HUES64 (cell line): ENCODE measurements at regions not wholly inside any gene's neighbourhood (a gene's known extent, or its start where the extent isn't known, plus 50 kb on each side); places are given as distances from the start of the nearest gene placed in this dataset.
A peak's percentile ranks its signal among the peaks of the same experiment; 100 is the strongest.

Source experiments
- H3K27ac ChIP-seq: 2 replicates; pipeline ENCODE4 v1.7.0; 2013; ENCODE audit warnings: low read depth, low read length, inconsistent platforms
- H3K27me3 ChIP-seq: 2 replicates; pipeline ENCODE4 v1.6.1; 2013; ENCODE audit warnings: mild to moderate bottlenecking, low read length; ENCODE audit not compliant: insufficient read depth
- H3K36me3 ChIP-seq: 2 replicates; pipeline ENCODE4 v1.6.1; 2013; ENCODE audit warnings: mild to moderate bottlenecking, low read length; ENCODE audit not compliant: insufficient read depth
- H3K4me1 ChIP-seq: 2 replicates; pipeline ENCODE4 v1.6.1; 2013; ENCODE audit warnings: mild to moderate bottlenecking, low read length, moderate library complexity; ENCODE audit not compliant: insufficient read depth
- H3K4me3 ChIP-seq: 2 replicates; pipeline ENCODE4 v1.5.1; 2013; ENCODE audit warnings: mild to moderate bottlenecking, low read length, moderate library complexity
- H3K9ac ChIP-seq: 2 replicates; pipeline ENCODE4 v1.6.1; 2013; ENCODE audit warnings: mild to moderate bottlenecking, low read depth, low read length
- H3K9me3 ChIP-seq: 2 replicates; pipeline ENCODE4 v1.6.1; 2013; ENCODE audit warnings: low read depth, low read length; ENCODE audit not compliant: insufficient read depth
- WGBS: fragments of 150-250, 120-280 bp; methylation state at CpG from one replicate; pipeline ENCODE4 v1.1.7; 2013; ENCODE audit warnings: missing lambda C conversion rate; 5-methylcytosine and 5-hydroxymethylcytosine counted together

GRCh38 chr2:111643759-111644158, 240.2 kb downstream of the ANAPC1 start:
- Histone ChIP-seq H3K27ac (no peak overlapping the region), H3K4me3 (no peak overlapping the region), H3K9me3 (no peaks in the 10 kb centered on the region), H3K9ac (no peak overlapping the region), H3K27me3 (no peaks in the 10 kb centered on the region), H3K36me3 (no peaks in the 10 kb centered on the region), H3K4me1 (no peaks in the 10 kb centered on the region)
- 96% methylated on average over 1 of the region's 1 CpG for WGBS

- no peak overlapping the region for H3K9ac ChIP-seq
- no peaks in the 10 kb centered on the region for H3K36me3 ChIP-seq
- no peak overlapping the region for H3K27ac ChIP-seq
- no peaks in the 10 kb centered on the region for H3K27me3 ChIP-seq
- H3K4me3 ChIP-seq, result no peak overlapping the region
- 0 out of 2 replicates have a peak, but pooled peaks cover 6% of the 10 kb centered on the region for H3K9me3 ChIP-seq
- H3K4me1 ChIP-seq, result no peaks in the 10 kb centered on the region
- WGBS, result 71% methylated on average over 1 of the region's 3 CpGs
Observed at GRCh38 chr2:111647359-111647758, 236.6 kb downstream of the ANAPC1 start.

- 0 out of 2 replicates have a peak, but pooled peaks cover 6% of the 10 kb centered on the region for H3K9me3 ChIP-seq
- WGBS, result 97% methylated on average over 3 of the region's 4 CpGs
- no peaks in the 10 kb centered on the region for H3K4me1 ChIP-seq
Observed at GRCh38 chr2:111652038-111652437, 232.0 kb downstream of the ANAPC1 start.

GRCh38 chr2:111652681-111653080, 231.3 kb downstream of the ANAPC1 start:
- Histone ChIP-seq H3K27ac (no peak overlapping the region), H3K4me3 (no peak overlapping the region), H3K4me1 (no peaks in the 10 kb centered on the region), H3K27me3 (no peaks in the 10 kb centered on the region), H3K36me3 (no peaks in the 10 kb centered on the region), H3K9ac (no peak overlapping the region), H3K9me3 (0 out of 2 replicates have a peak, but pooled peaks cover 6% of the 10 kb centered on the region)
- 88% methylated on average over 1 of the region's 1 CpG for WGBS

More at GRCh38 chr2:111652038-111652437, 232.0 kb downstream of the ANAPC1 start:
- Histone ChIP-seq H3K27me3 (no peaks in the 10 kb centered on the region), H3K36me3 (no peaks in the 10 kb centered on the region), H3K4me3 (no peak overlapping the region), H3K27ac (no peak overlapping the region), H3K9ac (no peak overlapping the region)

GRCh38 chr2:111653103-111653624, 230.8 kb downstream of the ANAPC1 start:
- WGBS, result no CpG with 5 or more reads among the region's 1 CpG
- no peak overlapping the region for H3K9ac ChIP-seq
- H3K36me3 ChIP-seq, result no peaks in the 10 kb centered on the region

GRCh38 chr2:111653913-111654312, 230.1 kb downstream of the ANAPC1 start:
- no peak overlapping the region for H3K9ac ChIP-seq
- no peak overlapping the region for H3K4me3 ChIP-seq
- H3K36me3 ChIP-seq, result no peaks in the 10 kb centered on the region
- 97% methylated on average over 3 of the region's 4 CpGs for WGBS
- H3K4me1 ChIP-seq, result peaks cover under 1% of the 10 kb centered on the region; the same call in 1 of the 2 replicates
- H3K27ac ChIP-seq, result no peak overlapping the region
- H3K9me3 ChIP-seq, result 0 out of 2 replicates have a peak, but pooled peaks cover 6% of the 10 kb centered on the region
- no peaks in the 10 kb centered on the region for H3K27me3 ChIP-seq

More at GRCh38 chr2:111653103-111653624, 230.8 kb downstream of the ANAPC1 start:
- Histone ChIP-seq H3K4me1 (no peaks in the 10 kb centered on the region), H3K9me3 (0 out of 2 replicates have a peak, but pooled peaks cover 6% of the 10 kb centered on the region), H3K27me3 (no peaks in the 10 kb centered on the region), H3K27ac (no peak overlapping the region), H3K4me3 (no peak overlapping the region)

- peaks cover 7% of the 10 kb centered on the region for H3K4me1 ChIP-seq
- H3K27me3 ChIP-seq, result no peaks in the 10 kb centered on the region
- H3K36me3 ChIP-seq, result no peaks in the 10 kb centered on the region
- H3K27ac ChIP-seq, result no peak overlapping the region
- WGBS, result 94% methylated on average over 5 of the region's 5 CpGs
- H3K4me3 ChIP-seq, result no peak overlapping the region
- H3K9me3 ChIP-seq, result 0 out of 2 replicates have a peak, but pooled peaks cover 6% of the 10 kb centered on the region
- no peak overlapping the region for H3K9ac ChIP-seq
Observed at GRCh38 chr2:111654829-111655228, 229.2 kb downstream of the ANAPC1 start.

GRCh38 chr2:111656436-111656835, 227.6 kb downstream of the ANAPC1 start:
- no peak overlapping the region for H3K4me3 ChIP-seq
- WGBS, result 92% methylated on average over 9 of the region's 9 CpGs
- no peaks in the 10 kb centered on the region for H3K36me3 ChIP-seq
- no peaks in the 10 kb centered on the region for H3K27me3 ChIP-seq
- H3K4me1 ChIP-seq, result peaks cover 7% of the 10 kb centered on the region
- H3K27ac ChIP-seq, result no peak overlapping the region
- no peak overlapping the region for H3K9ac ChIP-seq
- H3K9me3 ChIP-seq, result 0 out of 2 replicates have a peak, but pooled peaks cover 4% of the 10 kb centered on the region

GRCh38 chr2:111656894-111657293, 227.1 kb downstream of the ANAPC1 start:
- no peak overlapping the region for H3K27ac ChIP-seq
- WGBS, result 84% methylated on average over 11 of the region's 11 CpGs

GRCh38 chr2:111657351-111657975, 226.5 kb downstream of the ANAPC1 start:
- Histone ChIP-seq H3K9me3 (no peaks in the 10 kb centered on the region), H3K27ac (no peak overlapping the region), H3K4me1 (peaks cover 7% of the 10 kb centered on the region), H3K27me3 (no peaks in the 10 kb centered on the region), H3K9ac (no peak overlapping the region), H3K4me3 (no peak overlapping the region), H3K36me3 (no peaks in the 10 kb centered on the region)
- 94% methylated on average over 8 of the region's 8 CpGs for WGBS

More at GRCh38 chr2:111656894-111657293, 227.1 kb downstream of the ANAPC1 start:
- H3K27me3 ChIP-seq, result no peaks in the 10 kb centered on the region
- H3K4me1 ChIP-seq, result peaks cover 7% of the 10 kb centered on the region
- no peak overlapping the region for H3K9ac ChIP-seq
- no peaks in the 10 kb centered on the region for H3K36me3 ChIP-seq
- H3K4me3 ChIP-seq, result no peak overlapping the region
- H3K9me3 ChIP-seq, result no peaks in the 10 kb centered on the region

GRCh38 chr2:111659361-111660333, 224.3 kb downstream of the ANAPC1 start:
- H3K27ac ChIP-seq, result no peak overlapping the region; the same call in 1 of the 2 replicates
- H3K27me3 ChIP-seq, result no peaks in the 10 kb centered on the region
- H3K4me1 ChIP-seq, result peaks cover 7% of the 10 kb centered on the region
- H3K9me3 ChIP-seq, result no peaks in the 10 kb centered on the region
- 0 out of 2 replicates have a peak overlapping the region, but pooled peaks have one; percentile 15 for H3K9ac ChIP-seq
- WGBS, result 76% methylated on average over 13 of the region's 13 CpGs
- no peaks in the 10 kb centered on the region for H3K36me3 ChIP-seq
- no peak overlapping the region for H3K4me3 ChIP-seq
